Dedifferentiated amniotic fluid mesenchymal stem cell (primary cell): ENCODE measurements at regions not wholly inside any gene's neighbourhood (a gene's known extent, or its start where the extent isn't known, plus 50 kb on each side); places are given as distances from the start of the nearest gene placed in this dataset.

ENCODE experiments used
- DNase-seq: peaks from one replicate; pipeline ENCODE4 v3.0.0-alpha.2; 2016; ENCODE audit errors: extremely low spot score

- DNase-seq: no peak
Measured at GRCh38 chr2:165033402-165033801, 78.1 kb upstream of the SLC38A11 start.

GRCh38 chr2:165032559-165032958 is 77.2 kb upstream of the SLC38A11 start:
- no peak for DNase-seq

GRCh38 chr2:165024199-165024598 is 68.9 kb upstream of the SLC38A11 start:
- no peak for DNase-seq

- DNase-seq: no peak
Measured at GRCh38 chr2:165022781-165023180, 67.5 kb upstream of the SLC38A11 start.

- no peak for DNase-seq
Measured at GRCh38 chr2:165017966-165018596, 62.8 kb upstream of the SLC38A11 start.

GRCh38 chr2:165016772-165017411 is 61.6 kb upstream of the SLC38A11 start:
- peak; percentile 70 for DNase-seq

- DNase-seq: peak; percentile 74
Measured at GRCh38 chr2:165015052-165015642, 59.8 kb upstream of the SLC38A11 start.

GRCh38 chr2:165013944-165014619 is 58.8 kb upstream of the SLC38A11 start:
- no peak for DNase-seq

- DNase-seq: no peak
Measured at GRCh38 chr2:165011199-165011598, 55.9 kb upstream of the SLC38A11 start.

GRCh38 chr2:165010556-165010955 is 55.2 kb upstream of the SLC38A11 start:
- no peak for DNase-seq

GRCh38 chr2:165009466-165009865 is 54.1 kb upstream of the SLC38A11 start:
- no peak for DNase-seq

GRCh38 chr2:165008730-165009315 is 53.5 kb upstream of the SLC38A11 start:
- DNase-seq: no peak

GRCh38 chr2:165007161-165007744 is 51.9 kb upstream of the SLC38A11 start:
- DNase-seq: no peak
